ENCODE measurements at regions not wholly inside any gene's neighbourhood (a gene's known extent, or its start where the extent isn't known, plus 50 kb on each side); places are given as distances from the start of the nearest gene placed in this dataset.

DNA sequence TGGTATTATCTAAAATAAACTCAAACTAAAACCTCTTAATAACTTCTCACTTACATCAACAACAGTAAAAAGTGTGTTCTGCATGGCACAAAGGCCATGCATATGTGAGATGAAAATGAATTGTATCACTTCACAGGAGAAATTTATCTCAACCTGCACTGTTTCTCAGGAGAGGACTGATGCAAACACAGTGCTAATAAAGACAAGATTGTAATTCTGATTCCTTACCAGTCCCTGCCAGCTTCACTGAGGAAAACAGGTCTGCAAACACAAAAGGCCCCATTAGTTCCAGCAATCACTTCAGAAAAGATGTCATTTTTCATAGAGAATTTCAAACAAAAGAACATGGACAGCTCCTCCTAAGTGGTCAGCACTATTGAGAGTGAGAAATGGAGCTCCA lies 117.3 kb upstream of the PDE4D start:
- POLR2A ChIA-PET: no interaction called here
- Mint-ChIP-seq H3K4me1 (no peaks in the 10 kb centered on the region), H3K36me3 (no peaks in the 10 kb centered on the region), H3K27me3 (no peaks in the 10 kb centered on the region), H3K27ac (no peak overlapping the region), H3K4me3 (no peak overlapping the region), H3K9me3 (peaks cover 0 to 6% (median 0%) of the 10 kb centered on the region in 5 donors)
- Histone ChIP-seq H3K4me1 (ENCODE audit: insufficient read depth, low read length) (no peaks in the 10 kb centered on the region), H3K27ac (ENCODE audit: low read depth, low read length) (no peak overlapping the region), H3K9me3 (ENCODE audit: low read length) (no peaks in the 10 kb centered on the region), H3K4me3 (ENCODE audit: low read length) (no peak overlapping the region), H3K27me3 (ENCODE audit: insufficient read depth, low read length, poor library complexity, severe bottlenecking) (no peaks in the 10 kb centered on the region), H3K36me3 (ENCODE audit: insufficient read depth, low read length) (no peaks in the 10 kb centered on the region)
- CTCF ChIA-PET: no interaction called here
- no peak for DNase-seq

DNA sequence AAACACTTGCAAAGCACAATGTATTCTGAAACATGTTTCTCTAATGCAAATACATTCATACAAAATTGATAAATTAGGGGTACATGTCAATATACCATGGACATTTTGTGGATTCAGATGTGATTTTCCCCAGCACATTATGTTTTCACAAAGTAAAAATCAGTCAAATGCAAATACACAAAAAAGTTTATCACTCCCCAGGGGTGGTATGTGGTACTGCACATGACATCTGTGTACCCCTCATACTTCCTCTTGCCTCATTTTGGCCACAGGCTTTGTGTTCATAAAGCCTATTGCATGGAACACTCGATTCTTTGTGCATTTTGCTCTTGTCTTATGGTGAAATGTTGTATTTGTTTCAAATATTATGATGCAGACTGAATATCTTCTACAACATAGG lies 116.8 kb upstream of the PDE4D start:
- no peak overlapping the region for H3K4me3 ChIP-seq (ENCODE audit: low read length)
- Mint-ChIP-seq H3K27me3 (no peaks in the 10 kb centered on the region), H3K9me3 (peaks cover 0 to 4% (median 0%) of the 10 kb centered on the region in 5 donors), H3K4me1 (no peaks in the 10 kb centered on the region), H3K27ac (no peak overlapping the region), H3K4me3 (no peak overlapping the region), H3K36me3 (no peaks in the 10 kb centered on the region)
- H3K27me3 ChIP-seq (ENCODE audit: insufficient read depth, low read length, poor library complexity, severe bottlenecking): no peaks in the 10 kb centered on the region
- no peaks in the 10 kb centered on the region for H3K4me1 ChIP-seq (ENCODE audit: insufficient read depth, low read length)
- no peaks in the 10 kb centered on the region for H3K9me3 ChIP-seq (ENCODE audit: low read length)
- ChIA-PET CTCF (no interaction called here), POLR2A (no interaction called here)
- no peak overlapping the region for H3K27ac ChIP-seq (ENCODE audit: low read depth, low read length)
- DNase-seq: no peak
- no peaks in the 10 kb centered on the region for H3K36me3 ChIP-seq (ENCODE audit: insufficient read depth, low read length)

DNA sequence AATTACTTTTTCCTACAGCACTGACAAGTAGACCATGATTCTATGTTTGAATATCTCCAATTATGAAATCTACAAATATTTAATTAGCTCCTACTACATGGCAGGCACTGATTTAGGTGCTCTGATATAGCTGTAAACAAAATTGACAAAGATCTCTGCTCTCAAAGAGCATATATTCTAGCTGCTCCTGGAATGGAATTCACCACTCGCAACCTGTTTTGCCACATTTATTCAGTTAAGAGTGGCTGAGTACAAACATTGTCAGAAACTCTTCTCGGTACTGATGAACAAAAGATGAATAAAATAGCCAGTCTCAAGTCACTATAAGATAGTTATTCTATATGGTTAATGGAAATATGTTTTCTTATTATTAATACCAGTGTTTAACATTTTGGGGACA lies 114.2 kb upstream of the PDE4D start:
- H3K36me3 ChIP-seq (ENCODE audit: insufficient read depth, low read length): no peaks in the 10 kb centered on the region
- no peak overlapping the region for H3K4me3 Mint-ChIP-seq
- POLR2A ChIA-PET: no interaction called here

DNA sequence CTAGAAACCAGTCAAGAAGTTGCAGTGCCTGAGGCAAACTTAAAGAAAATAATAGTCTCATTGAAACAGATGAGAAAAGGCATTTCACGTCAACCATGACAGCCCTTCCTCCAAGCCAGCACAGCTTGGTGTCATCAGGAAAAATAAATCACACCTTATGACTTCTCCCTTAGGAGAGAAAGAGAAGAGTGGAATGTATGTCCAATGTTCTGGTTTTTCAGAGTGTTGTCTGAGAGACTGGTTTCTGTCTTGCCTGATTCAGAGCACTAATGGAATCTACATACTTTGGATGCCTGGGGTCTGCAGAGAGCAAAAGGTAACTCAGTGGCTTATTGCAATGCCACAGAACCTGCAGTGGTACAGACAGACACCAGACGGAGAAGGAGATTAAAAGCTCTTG lies 105.5 kb upstream of the PDE4D start:
- no peak for DNase-seq
- no peaks in the 10 kb centered on the region for H3K4me1 Mint-ChIP-seq
- CTCF ChIA-PET: no interaction called here

More for the DNA sequence above, 114.2 kb upstream of the PDE4D start:
- Mint-ChIP-seq H3K9me3 (no peaks in the 10 kb centered on the region), H3K27ac (no peak overlapping the region), H3K27me3 (no peaks in the 10 kb centered on the region), H3K4me1 (no peaks in the 10 kb centered on the region), H3K36me3 (no peaks in the 10 kb centered on the region)
- H3K4me1 ChIP-seq (ENCODE audit: insufficient read depth, low read length): no peaks in the 10 kb centered on the region
- no peak overlapping the region for H3K4me3 ChIP-seq (ENCODE audit: low read length)
- no peak for DNase-seq
- no peak overlapping the region for H3K27ac ChIP-seq (ENCODE audit: low read depth, low read length)
- no peaks in the 10 kb centered on the region for H3K9me3 ChIP-seq (ENCODE audit: low read length)
- CTCF ChIA-PET: no interaction called here
- no peaks in the 10 kb centered on the region for H3K27me3 ChIP-seq (ENCODE audit: insufficient read depth, low read length, poor library complexity, severe bottlenecking)

DNA sequence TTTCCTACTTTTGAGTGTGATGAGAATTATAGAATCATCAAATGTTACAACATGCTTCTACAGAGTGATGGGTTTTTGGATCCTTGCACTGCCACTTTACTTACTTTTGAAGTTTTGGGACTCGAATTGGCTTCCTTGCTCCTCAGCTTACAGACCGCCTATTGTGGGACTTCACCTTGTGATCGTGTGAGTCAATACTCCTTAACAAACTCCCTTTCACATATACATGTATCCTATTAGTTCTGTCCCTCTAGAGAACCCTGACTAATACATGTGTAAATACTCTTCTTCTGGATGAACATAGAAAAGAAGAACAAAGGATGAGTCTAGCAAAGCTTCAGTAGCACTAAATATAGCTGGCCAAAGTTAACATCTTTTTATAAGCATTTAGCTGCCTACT lies 98.7 kb upstream of the PDE4D start:
- Mint-ChIP-seq H3K27ac (no peak overlapping the region), H3K4me1 (no peaks in the 10 kb centered on the region), H3K4me3 (no peak overlapping the region), H3K36me3 (no peaks in the 10 kb centered on the region), H3K9me3 (peaks cover 0 to 18% (median 0%) of the 10 kb centered on the region in 5 donors), H3K27me3 (no peaks in the 10 kb centered on the region)
- H3K27me3 ChIP-seq (ENCODE audit: insufficient read depth, low read length, poor library complexity, severe bottlenecking): no peaks in the 10 kb centered on the region
- H3K27ac ChIP-seq (ENCODE audit: low read depth, low read length): no peak overlapping the region
- no peaks in the 10 kb centered on the region for H3K9me3 ChIP-seq (ENCODE audit: low read length)
- DNase-seq: no peak
- H3K36me3 ChIP-seq (ENCODE audit: insufficient read depth, low read length): no peaks in the 10 kb centered on the region
- H3K4me1 ChIP-seq (ENCODE audit: insufficient read depth, low read length): no peaks in the 10 kb centered on the region
- POLR2A ChIA-PET: no interaction called here
- H3K4me3 ChIP-seq (ENCODE audit: low read length): no peak overlapping the region
- CTCF ChIA-PET: no interaction called here

More for the DNA sequence above, 105.5 kb upstream of the PDE4D start:
- H3K27ac Mint-ChIP-seq: no peak overlapping the region
- POLR2A ChIA-PET: no interaction called here
- no peaks in the 10 kb centered on the region for H3K27me3 Mint-ChIP-seq
- Histone ChIP-seq H3K9me3 (ENCODE audit: low read length) (no peaks in the 10 kb centered on the region), H3K36me3 (ENCODE audit: insufficient read depth, low read length) (no peaks in the 10 kb centered on the region), H3K4me3 (ENCODE audit: low read length) (no peak overlapping the region), H3K27ac (ENCODE audit: low read depth, low read length) (no peak overlapping the region), H3K4me1 (ENCODE audit: insufficient read depth, low read length) (no peaks in the 10 kb centered on the region), H3K27me3 (ENCODE audit: insufficient read depth, low read length, poor library complexity, severe bottlenecking) (no peaks in the 10 kb centered on the region)
- no peak overlapping the region for H3K4me3 Mint-ChIP-seq
- peaks cover 2 to 14% (median 5%) of the 10 kb centered on the region in 5 donors for H3K9me3 Mint-ChIP-seq
- no peaks in the 10 kb centered on the region for H3K36me3 Mint-ChIP-seq

DNA sequence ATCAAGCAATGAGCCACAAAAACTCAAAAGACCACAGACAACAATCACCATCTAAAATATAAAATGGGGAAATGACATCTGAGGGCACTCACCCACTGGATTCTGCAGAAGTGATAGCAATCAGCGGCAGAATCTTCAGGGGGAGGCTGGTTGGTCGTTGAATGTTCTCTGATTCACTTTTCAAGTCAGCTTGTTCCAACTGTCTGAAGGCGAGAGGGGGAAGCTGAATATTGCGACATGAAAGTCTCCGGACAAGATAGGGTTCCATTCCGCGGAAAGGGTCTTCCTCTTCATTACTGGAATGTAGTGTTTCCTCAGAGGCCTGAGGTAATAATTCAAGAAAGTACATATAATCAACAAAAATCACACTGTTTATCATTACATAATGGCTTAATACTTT lies 94.9 kb upstream of the PDE4D start:
- H3K4me3 ChIP-seq (ENCODE audit: low read length): no peak overlapping the region
- Mint-ChIP-seq H3K27ac (no peak overlapping the region), H3K27me3 (no peaks in the 10 kb centered on the region), H3K4me1 (no peaks in the 10 kb centered on the region), H3K4me3 (no peak overlapping the region), H3K36me3 (no peaks in the 10 kb centered on the region), H3K9me3 (peaks cover 0 to 28% (median 2%) of the 10 kb centered on the region in 5 donors)
- ChIA-PET CTCF (no interaction called here), POLR2A (no interaction called here)
- H3K36me3 ChIP-seq (ENCODE audit: insufficient read depth, low read length): no peaks in the 10 kb centered on the region
- no peak for DNase-seq
- no peak overlapping the region for H3K27ac ChIP-seq (ENCODE audit: low read depth, low read length)
- H3K27me3 ChIP-seq (ENCODE audit: insufficient read depth, low read length, poor library complexity, severe bottlenecking): no peaks in the 10 kb centered on the region
- no peaks in the 10 kb centered on the region for H3K9me3 ChIP-seq (ENCODE audit: low read length)
- H3K4me1 ChIP-seq (ENCODE audit: insufficient read depth, low read length): no peaks in the 10 kb centered on the region

DNA sequence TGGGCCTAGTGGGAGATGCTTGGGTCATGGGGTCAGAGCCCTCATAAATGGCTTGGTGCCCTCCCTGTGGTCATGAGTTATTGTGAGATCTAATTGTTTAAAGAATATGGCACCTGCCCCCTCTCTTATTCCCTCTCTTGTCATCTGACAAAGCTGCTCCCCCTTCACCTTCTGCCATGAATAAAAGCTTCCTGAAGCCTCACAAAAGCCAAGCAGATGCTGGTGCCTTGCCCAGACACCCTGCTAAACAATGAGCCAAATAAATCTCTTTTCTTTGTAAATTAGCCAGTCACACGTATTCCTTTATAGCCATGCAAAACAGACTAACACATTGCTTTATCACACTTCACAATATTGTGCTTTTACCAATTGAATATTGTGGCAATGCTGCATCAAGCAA lies 82.8 kb upstream of the PDE4D start:
- Mint-ChIP-seq H3K27me3 (no peaks in the 10 kb centered on the region), H3K27ac (no peak overlapping the region), H3K4me1 (no peaks in the 10 kb centered on the region), H3K4me3 (no peak overlapping the region), H3K36me3 (no peaks in the 10 kb centered on the region), H3K9me3 (peaks cover 1 to 18% (median 5%) of the 10 kb centered on the region in 5 donors)
- DNase-seq: no peak
- no peak overlapping the region for H3K27ac ChIP-seq (ENCODE audit: low read depth, low read length)
- no peak overlapping the region for H3K4me3 ChIP-seq (ENCODE audit: low read length)
- H3K4me1 ChIP-seq (ENCODE audit: insufficient read depth, low read length): no peaks in the 10 kb centered on the region
- POLR2A ChIA-PET: no interaction called here
- no peaks in the 10 kb centered on the region for H3K36me3 ChIP-seq (ENCODE audit: insufficient read depth, low read length)
- no peaks in the 10 kb centered on the region for H3K9me3 ChIP-seq (ENCODE audit: low read length)
- no peaks in the 10 kb centered on the region for H3K27me3 ChIP-seq (ENCODE audit: insufficient read depth, low read length, poor library complexity, severe bottlenecking)
- CTCF ChIA-PET: no interaction called here

DNA sequence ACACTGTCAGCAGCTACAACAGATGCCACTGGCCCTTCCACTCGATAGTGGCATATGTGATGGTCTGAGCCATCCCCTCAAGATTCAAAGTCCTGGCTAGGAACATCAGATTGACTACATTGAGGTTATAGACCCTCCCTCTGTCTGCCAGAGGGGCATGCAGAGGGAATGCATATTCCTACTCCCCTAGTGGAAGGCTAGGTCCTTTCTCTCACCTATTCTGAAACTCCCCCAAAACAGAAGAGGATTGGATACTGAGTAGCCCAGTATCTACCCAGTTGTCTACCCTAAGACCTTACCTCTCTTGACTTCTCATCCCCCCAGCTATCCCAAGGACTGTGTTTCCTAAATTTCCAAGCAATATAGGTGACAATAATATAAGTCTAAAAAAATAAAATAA lies 78.5 kb upstream of the PDE4D start:
- DNase-seq: no peak
- no peak overlapping the region for H3K27ac Mint-ChIP-seq
- H3K36me3 Mint-ChIP-seq: no peaks in the 10 kb centered on the region
- H3K36me3 ChIP-seq (ENCODE audit: insufficient read depth, low read length): no peaks in the 10 kb centered on the region
- no peak overlapping the region for H3K4me3 ChIP-seq (ENCODE audit: low read length)
- ChIA-PET POLR2A (no interaction called here), CTCF (no interaction called here)
- H3K27me3 Mint-ChIP-seq: peaks cover 0 to 2% of the 10 kb centered on the region in 2 donors
- no peak overlapping the region for H3K4me3 Mint-ChIP-seq
- H3K27ac ChIP-seq (ENCODE audit: low read depth, low read length): no peak overlapping the region
- H3K9me3 ChIP-seq (ENCODE audit: low read length): no peaks in the 10 kb centered on the region
- H3K27me3 ChIP-seq (ENCODE audit: insufficient read depth, low read length, poor library complexity, severe bottlenecking): no peaks in the 10 kb centered on the region
- H3K9me3 Mint-ChIP-seq: peaks cover 2 to 18% (median 5%) of the 10 kb centered on the region in 5 donors
- H3K4me1 ChIP-seq (ENCODE audit: insufficient read depth, low read length): no peaks in the 10 kb centered on the region
- H3K4me1 Mint-ChIP-seq: no peaks in the 10 kb centered on the region

DNA sequence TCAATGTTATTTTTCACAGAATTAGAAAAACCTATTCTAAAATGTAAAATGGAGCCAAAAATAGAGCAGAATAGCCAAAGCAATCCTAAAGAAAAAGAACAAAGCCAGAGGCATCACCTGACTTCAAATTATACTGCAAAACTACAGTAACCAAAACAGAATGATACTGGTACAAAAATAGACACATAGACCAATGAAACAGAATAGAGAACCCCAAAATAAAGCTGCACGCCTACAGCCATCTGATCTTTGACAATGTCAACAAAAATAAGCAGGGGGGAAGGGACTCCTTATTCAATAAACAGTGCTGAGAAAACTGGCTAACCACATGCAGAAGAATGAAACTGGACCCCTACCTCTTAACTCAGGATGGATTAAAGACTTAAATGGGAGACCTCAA lies 65.8 kb upstream of the PDE4D start:
- ChIA-PET POLR2A (no interaction called here), CTCF (no interaction called here)
- Mint-ChIP-seq H3K27ac (no peak overlapping the region), H3K36me3 (no peaks in the 10 kb centered on the region), H3K27me3 (no peaks in the 10 kb centered on the region), H3K4me1 (no peaks in the 10 kb centered on the region), H3K4me3 (no peak overlapping the region), H3K9me3 (peaks cover 0 to 8% (median 2%) of the 10 kb centered on the region in 5 donors)
- Histone ChIP-seq H3K4me1 (ENCODE audit: insufficient read depth, low read length) (no peaks in the 10 kb centered on the region), H3K27ac (ENCODE audit: low read depth, low read length) (no peak overlapping the region), H3K27me3 (ENCODE audit: insufficient read depth, low read length, poor library complexity, severe bottlenecking) (no peaks in the 10 kb centered on the region), H3K9me3 (ENCODE audit: low read length) (no peaks in the 10 kb centered on the region), H3K4me3 (ENCODE audit: low read length) (no peak overlapping the region), H3K36me3 (ENCODE audit: insufficient read depth, low read length) (no peaks in the 10 kb centered on the region)
- no peak for DNase-seq
